ENCODE measurements at regions not wholly inside any gene's neighbourhood (a gene's known extent, or its start where the extent isn't known, plus 50 kb on each side); places are given as distances from the start of the nearest gene placed in this dataset.

- TF ChIP-seq KDM2B (CRISPR knock-in tag; IDR thresholded peaks at IDR 0.05) = no peak
These were observed 51.6 kb upstream of the RASGEF1A start (continued) for GRCh38 chr10:43318456-43318855.

GRCh38 chr10:43317422-43317821 lies 50.6 kb upstream of the RASGEF1A start:
- TF ChIP-seq ZNF121 (CRISPR knock-in tag; conservative IDR thresholded peaks at IDR 0.05) (no peak), SRSF1 (IDR thresholded peaks at IDR 0.05; ENCODE audit: low read depth, low read length) (no peak), STAT6 (CRISPR knock-in tag; IDR thresholded peaks at IDR 0.05) (no peak), ZBED1 (IDR thresholded peaks at IDR 0.05) (no peak), PYGO2 (tag; IDR thresholded peaks at IDR 0.05) (no peak), ZZZ3 (IDR thresholded peaks at IDR 0.05) (no peak), ZNF518B (CRISPR knock-in tag; IDR thresholded peaks at IDR 0.05) (no peak), KDM4B (IDR thresholded peaks at IDR 0.05; ENCODE audit: borderline replicate concordance in 2 of 2, low read depth in 1 of 2) (no peak), ZNF57 (CRISPR knock-in tag; IDR thresholded peaks at IDR 0.05) (no peak), ILK (tag; IDR thresholded peaks at IDR 0.05; ENCODE audit: borderline replicate concordance, low read depth) (no peak), BRCA1 (IDR thresholded peaks at IDR 0.05) (no peak), BRCA1 (CRISPR knock-in tag; IDR thresholded peaks at IDR 0.05) (no peak), ZNF124 (CRISPR knock-in tag; IDR thresholded peaks at IDR 0.05) (no peak)
- FAIRE-seq (no peak), DNase-seq (ENCODE audit: extremely low read depth in 1 of 4, low spot score in 3 of 4) (no peak), ATAC-seq (no peak)
- Histone ChIP-seq H2AFZ (ENCODE audit: low read depth, low read length) (no peak overlapping the region), H3K27me3 (ENCODE audit: control insufficient read depth in 2 of 2, insufficient read depth in 2 of 2, low read length in 2 of 2) (peaks cover 57 to 89% of the 10 kb centered on the region in 2 experiments), H3K4me1 (replicated peaks in 1 of 2; ENCODE audit: control insufficient read depth in 2 of 2, insufficient read depth in 2 of 2, low read length in 2 of 2) (peaks cover 0 to 3% of the 10 kb centered on the region in 2 experiments; a peak in 1 of 5 replicates), H3K27ac (ENCODE audit: extremely low read depth, low read depth, low read length) (no peak overlapping the region), H4K20me1 (replicated peaks; ENCODE audit: control insufficient read depth, insufficient read depth, low read length) (0 out of 2 replicates have a peak, but pooled peaks cover 4% of the 10 kb centered on the region), H3K36me3 (ENCODE audit: control insufficient read depth, insufficient read depth, low read length) (no peaks in the 10 kb centered on the region), H3K4me2 (ENCODE audit: insufficient read depth, low read length) (no peak overlapping the region), H3K79me2 (ENCODE audit: control insufficient read depth, insufficient read depth, low read length) (no peaks in the 10 kb centered on the region), H3K4me3 (no peak overlapping the region), H3K9me1 (ENCODE audit: control insufficient read depth, insufficient read depth, low read length) (no peaks in the 10 kb centered on the region), H3K9me3 (replicated peaks; ENCODE audit: control insufficient read depth, insufficient read depth, low read depth, low read length) (no peaks in the 10 kb centered on the region), H3K9ac (ENCODE audit: insufficient read depth in 1 of 2, low read depth in 2 of 2, low read length in 2 of 2) (no peak overlapping the region)
- ChIA-PET CTCF (ENCODE audit: low intra/inter-chr PET ratio) (no interaction called here), POLR2A (interaction anchor here (0.7 kb wide), 1 partner anchor 9 kb away, joined by 3 read pairs; no protein-coding TSS in a partner anchor)
- 3% methylated on average over 9 of the region's 9 CpGs for WGBS (ENCODE audit: insufficient coverage, low coverage, missing lambda C conversion rate)
- no TSS peak for BruUV-seq (replicated peaks)
- in situ Hi-C loops (cut with MboI) (no loop called here), intact Hi-C loops (cut with micrococcal nuclease) (no loop called here)
